Activated naive CD4-positive, alpha-beta T cell treated with anti-CD3 and anti-CD28 coated beads for 36 hours (primary cell): ENCODE measurements at regions not wholly inside any gene's neighbourhood (a gene's known extent, or its start where the extent isn't known, plus 50 kb on each side); places are given as distances from the start of the nearest gene placed in this dataset.

Experiments
- CTCF ChIA-PET: fragments of 350-600 bp; sonication (Branson Sonifier 250); formaldehyde crosslinking; loops from one replicate; lab custom pipeline; 2021; ENCODE audit warnings: antibody characterized with exemption; lab: Charles Lee
- DNase-seq: peaks from one replicate; pipeline ENCODE4 v3.0.0-alpha.2; 2020
- H3K27ac Mint-ChIP-seq: one replicate; pipeline ENCODE4 v1.8.0; 2021; ENCODE audit warnings: mild to moderate bottlenecking, mixed read lengths
- H3K27me3 Mint-ChIP-seq: one replicate; pipeline ENCODE4 v1.8.0; 2021; ENCODE audit warnings: low read depth, mixed read lengths
- H3K36me3 Mint-ChIP-seq: one replicate; pipeline ENCODE4 v1.8.0; 2021; ENCODE audit warnings: low read depth, mixed read lengths
- H3K4me1 Mint-ChIP-seq: one replicate; pipeline ENCODE4 v1.8.0; 2021; ENCODE audit warnings: low read depth, mixed read lengths
- H3K4me3 Mint-ChIP-seq: one replicate; pipeline ENCODE4 v1.8.0; 2021; ENCODE audit warnings: mild to moderate bottlenecking, moderate library complexity, mixed read lengths
- H3K9me3 Mint-ChIP-seq: one replicate; pipeline ENCODE4 v1.8.0; 2021; ENCODE audit warnings: mixed read lengths
- intact Hi-C: fragments of 100-400 bp; cut with micrococcal nuclease; formaldehyde crosslinking; loops from one replicate; pipeline ENCODE4 v1.15.1; 2023

DNA sequence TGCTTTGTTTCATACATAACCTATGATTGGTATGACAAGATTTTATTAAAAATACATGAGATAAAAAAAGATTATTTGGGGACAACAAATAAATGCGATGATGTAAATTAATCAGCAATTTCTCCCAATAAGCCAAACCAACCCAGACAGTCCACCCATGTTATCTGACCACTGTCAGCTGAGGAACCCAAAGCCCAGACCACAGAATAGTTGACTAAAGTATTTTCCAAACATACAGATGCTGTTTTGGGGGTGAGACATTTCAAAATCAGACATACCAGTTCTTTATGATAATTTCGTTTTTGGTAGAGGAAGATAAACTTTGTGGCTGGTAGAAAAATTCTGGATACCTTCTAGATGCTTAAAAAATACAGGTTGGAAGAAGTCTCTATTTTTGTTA is 650.8 kb upstream of the FAM241A start:
- no peak overlapping the region for H3K4me3 Mint-ChIP-seq
- H3K9me3 Mint-ChIP-seq: peaks cover 2% of the 10 kb centered on the region
- H3K4me1 Mint-ChIP-seq: no peaks in the 10 kb centered on the region
- DNase-seq: no peak
- H3K27me3 Mint-ChIP-seq: no peaks in the 10 kb centered on the region
- intact Hi-C loops: no loop called here
- H3K36me3 Mint-ChIP-seq: no peaks in the 10 kb centered on the region
- H3K27ac Mint-ChIP-seq: no peak overlapping the region
- CTCF ChIA-PET: no interaction called here

DNA sequence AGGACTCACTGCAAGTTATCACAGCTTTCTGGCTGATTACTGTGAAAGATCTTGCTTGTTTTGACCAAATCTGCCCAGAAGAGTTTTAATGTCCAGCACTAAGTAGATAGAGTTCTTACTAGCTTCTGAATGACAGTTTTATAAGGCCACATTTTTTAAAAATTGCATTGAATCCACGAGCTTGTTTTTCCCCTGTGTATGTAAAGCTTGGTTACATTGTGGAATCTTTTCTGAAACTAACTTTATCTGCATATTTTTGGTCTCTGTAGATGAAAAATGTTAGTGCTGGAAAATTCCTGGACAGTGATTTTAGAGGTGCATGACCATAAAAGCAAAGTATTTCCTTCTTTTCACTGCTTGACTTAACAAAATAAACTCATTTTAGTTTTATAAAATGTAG is 650.3 kb upstream of the FAM241A start:
- H3K27me3 Mint-ChIP-seq: no peaks in the 10 kb centered on the region
- no peak overlapping the region for H3K4me3 Mint-ChIP-seq
- DNase-seq: no peak
- intact Hi-C loops: no loop called here
- no peak overlapping the region for H3K27ac Mint-ChIP-seq
- H3K4me1 Mint-ChIP-seq: no peaks in the 10 kb centered on the region
- H3K36me3 Mint-ChIP-seq: no peaks in the 10 kb centered on the region
- H3K9me3 Mint-ChIP-seq: peaks cover 2% of the 10 kb centered on the region
- CTCF ChIA-PET: no interaction called here

DNA sequence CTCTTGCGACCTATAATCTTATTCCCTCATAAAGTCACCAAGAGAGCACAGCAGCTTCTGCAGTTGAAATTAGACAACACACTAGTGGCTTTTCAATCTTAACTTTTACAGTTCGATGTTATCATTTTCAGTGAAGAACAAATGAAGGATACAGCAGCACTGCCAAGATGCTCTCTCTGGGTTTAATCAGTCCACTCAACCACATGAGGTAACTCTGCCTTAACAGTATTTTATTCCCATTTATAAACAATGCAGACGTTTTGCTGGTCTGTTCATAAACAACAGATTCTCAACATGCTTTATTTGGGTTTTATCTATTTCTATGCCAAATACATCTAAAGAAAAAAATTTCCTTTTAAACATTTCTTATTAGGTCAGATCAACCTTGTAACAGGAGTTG is 646.0 kb upstream of the FAM241A start:
- Mint-ChIP-seq H3K36me3 (no peaks in the 10 kb centered on the region), H3K27me3 (no peaks in the 10 kb centered on the region), H3K27ac (no peak overlapping the region), H3K9me3 (no peaks in the 10 kb centered on the region), H3K4me3 (no peak overlapping the region), H3K4me1 (no peaks in the 10 kb centered on the region)
- intact Hi-C loops: no loop called here
- no peak for DNase-seq
- CTCF ChIA-PET: no interaction called here

DNA sequence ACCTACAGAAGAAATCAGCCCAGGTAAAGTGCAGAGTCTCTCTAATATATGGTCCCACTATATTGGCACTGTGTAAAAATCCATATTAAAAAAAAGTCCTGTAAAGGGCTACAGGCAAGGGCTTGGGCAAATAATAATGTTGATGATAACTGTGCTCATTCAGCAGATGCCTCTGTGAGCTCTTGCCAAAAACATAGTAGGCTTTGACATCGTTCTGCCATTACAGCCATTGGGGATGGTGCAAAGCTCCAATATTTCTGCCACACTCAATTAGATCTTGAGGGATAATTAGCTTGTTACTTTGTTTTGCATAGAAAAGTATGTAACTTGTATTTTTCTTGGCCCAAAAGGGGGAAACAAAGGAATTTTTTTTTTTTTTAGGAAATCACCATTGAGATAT is 645.5 kb upstream of the FAM241A start:
- H3K36me3 Mint-ChIP-seq: no peaks in the 10 kb centered on the region
- intact Hi-C loops: no loop called here
- CTCF ChIA-PET: no interaction called here
- H3K9me3 Mint-ChIP-seq: no peaks in the 10 kb centered on the region
- no peak overlapping the region for H3K4me3 Mint-ChIP-seq
- no peak for DNase-seq
- no peak overlapping the region for H3K27ac Mint-ChIP-seq
- H3K27me3 Mint-ChIP-seq: no peaks in the 10 kb centered on the region
- no peaks in the 10 kb centered on the region for H3K4me1 Mint-ChIP-seq

DNA sequence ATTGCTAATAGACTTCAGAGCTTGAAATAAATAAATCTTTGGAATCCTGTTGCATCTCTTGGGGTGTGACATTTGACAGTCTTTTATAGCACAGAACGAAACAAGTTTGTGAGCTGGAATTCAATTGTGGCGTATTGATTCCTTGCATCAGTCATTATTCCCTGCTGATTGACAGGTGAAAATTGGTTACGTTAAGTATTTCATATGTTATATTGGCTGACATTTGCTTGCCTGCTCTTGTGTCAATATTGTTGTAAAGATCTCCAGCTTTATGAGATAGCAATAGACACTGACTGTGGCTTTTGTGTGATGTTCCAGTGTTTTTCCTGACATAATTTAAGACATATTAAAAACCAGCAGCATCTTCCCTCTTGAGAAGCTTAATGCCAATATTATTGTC is 644.4 kb upstream of the FAM241A start:
- no peaks in the 10 kb centered on the region for H3K36me3 Mint-ChIP-seq
- H3K4me1 Mint-ChIP-seq: no peaks in the 10 kb centered on the region
- no peaks in the 10 kb centered on the region for H3K9me3 Mint-ChIP-seq
- H3K27me3 Mint-ChIP-seq: no peaks in the 10 kb centered on the region
- H3K27ac Mint-ChIP-seq: no peak overlapping the region
- CTCF ChIA-PET: no interaction called here
- H3K4me3 Mint-ChIP-seq: no peak overlapping the region
- intact Hi-C loops: no loop called here
- no peak for DNase-seq

DNA sequence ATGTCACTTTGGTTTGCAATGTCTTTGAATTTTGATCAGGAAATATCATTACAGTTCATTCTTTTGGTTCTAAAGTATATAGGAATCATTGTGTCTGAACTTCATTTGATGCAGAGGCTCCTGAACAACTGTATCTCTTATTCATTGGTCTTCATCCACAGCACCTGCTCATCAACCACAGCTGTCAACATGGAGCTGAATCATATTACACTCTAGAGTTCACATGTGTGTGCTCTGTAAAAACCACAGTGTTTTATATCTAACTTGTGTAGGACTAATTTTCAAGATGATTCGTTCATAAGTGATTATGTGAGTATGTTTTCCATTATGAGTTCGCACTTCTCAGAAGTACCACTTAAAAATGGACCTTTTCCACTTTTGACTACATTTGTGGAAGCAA is 643.3 kb upstream of the FAM241A start:
- H3K27ac Mint-ChIP-seq: no peak overlapping the region
- no peaks in the 10 kb centered on the region for H3K36me3 Mint-ChIP-seq
- no peaks in the 10 kb centered on the region for H3K27me3 Mint-ChIP-seq
- intact Hi-C loops: no loop called here
- CTCF ChIA-PET: interaction anchor here (0.7 kb wide), 1 partner anchor 105 kb away, joined by 3 read pairs; no protein-coding TSS in a partner anchor
- DNase-seq: no peak
- no peak overlapping the region for H3K4me3 Mint-ChIP-seq
- no peaks in the 10 kb centered on the region for H3K9me3 Mint-ChIP-seq
- no peaks in the 10 kb centered on the region for H3K4me1 Mint-ChIP-seq

DNA sequence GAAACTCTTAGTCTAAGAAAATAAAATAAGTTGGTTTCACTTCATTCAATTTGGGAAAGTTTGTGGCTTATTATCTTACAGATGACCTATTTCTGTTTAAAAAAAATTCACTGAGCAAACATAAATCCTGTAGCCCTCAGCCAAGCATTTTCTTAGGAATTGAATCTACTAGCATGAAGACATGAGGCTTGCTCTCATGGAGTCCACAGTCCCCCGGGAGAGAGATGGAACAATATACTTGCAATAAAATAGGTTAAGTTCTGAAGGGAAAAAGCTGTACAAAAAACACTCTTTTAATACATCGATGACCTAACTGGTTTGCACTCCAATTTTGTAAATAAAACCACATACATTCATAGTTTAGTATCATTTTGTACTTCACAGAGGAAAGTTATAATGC is 642.6 kb upstream of the FAM241A start:
- no peaks in the 10 kb centered on the region for H3K9me3 Mint-ChIP-seq
- H3K27ac Mint-ChIP-seq: no peak overlapping the region
- intact Hi-C loops: no loop called here
- CTCF ChIA-PET: interaction anchor here (0.7 kb wide), 1 partner anchor 104 kb away, joined by 3 read pairs; no protein-coding TSS in a partner anchor
- H3K4me1 Mint-ChIP-seq: no peaks in the 10 kb centered on the region
- no peak overlapping the region for H3K4me3 Mint-ChIP-seq
- H3K36me3 Mint-ChIP-seq: no peaks in the 10 kb centered on the region
- H3K27me3 Mint-ChIP-seq: no peaks in the 10 kb centered on the region
- DNase-seq: no peak

DNA sequence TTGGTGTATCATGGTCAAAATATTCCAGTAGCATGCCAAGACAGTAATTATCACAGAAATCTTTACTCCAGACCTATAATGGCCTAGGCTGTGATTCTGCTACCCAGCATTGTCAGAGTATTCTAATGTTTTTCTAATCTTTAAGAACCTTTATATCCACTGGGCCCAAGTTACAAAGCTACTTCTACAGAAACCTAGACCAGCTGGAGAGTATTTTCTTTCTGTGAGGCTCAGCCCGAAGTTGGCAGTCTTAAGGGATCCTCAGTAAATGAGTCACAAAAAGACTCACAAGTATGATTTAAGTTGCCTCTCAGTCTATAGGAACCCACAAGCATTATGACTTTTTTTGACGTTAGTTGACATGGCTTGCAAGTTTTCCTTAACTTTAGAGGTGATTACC is 638.5 kb upstream of the FAM241A start:
- no peak overlapping the region for H3K4me3 Mint-ChIP-seq
- no peak overlapping the region for H3K27ac Mint-ChIP-seq
- intact Hi-C loops: no loop called here
- no peaks in the 10 kb centered on the region for H3K4me1 Mint-ChIP-seq
- CTCF ChIA-PET: no interaction called here
- no peaks in the 10 kb centered on the region for H3K27me3 Mint-ChIP-seq
- DNase-seq: no peak
- H3K9me3 Mint-ChIP-seq: no peaks in the 10 kb centered on the region
- H3K36me3 Mint-ChIP-seq: no peaks in the 10 kb centered on the region

DNA sequence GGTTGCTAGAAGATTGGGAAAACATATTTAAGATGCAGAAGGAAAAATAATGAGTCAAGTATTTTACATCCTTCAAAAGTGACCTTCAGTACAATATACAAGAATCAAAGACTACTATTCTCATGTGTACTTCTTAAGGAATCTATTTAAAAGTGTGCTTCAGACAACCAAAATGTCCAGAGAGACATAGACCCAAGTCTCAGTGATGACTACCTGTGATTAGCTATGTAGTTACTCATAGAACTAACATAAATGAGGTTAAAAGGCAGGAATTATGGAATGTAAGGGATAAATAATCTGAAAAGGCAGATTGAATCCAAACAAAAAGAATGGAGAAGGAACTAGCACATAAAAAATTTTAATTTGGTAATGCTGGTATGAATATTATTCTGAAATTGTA is 634.7 kb upstream of the FAM241A start:
- CTCF ChIA-PET: no interaction called here
- intact Hi-C loops: no loop called here
- H3K4me1 Mint-ChIP-seq: no peaks in the 10 kb centered on the region

DNA sequence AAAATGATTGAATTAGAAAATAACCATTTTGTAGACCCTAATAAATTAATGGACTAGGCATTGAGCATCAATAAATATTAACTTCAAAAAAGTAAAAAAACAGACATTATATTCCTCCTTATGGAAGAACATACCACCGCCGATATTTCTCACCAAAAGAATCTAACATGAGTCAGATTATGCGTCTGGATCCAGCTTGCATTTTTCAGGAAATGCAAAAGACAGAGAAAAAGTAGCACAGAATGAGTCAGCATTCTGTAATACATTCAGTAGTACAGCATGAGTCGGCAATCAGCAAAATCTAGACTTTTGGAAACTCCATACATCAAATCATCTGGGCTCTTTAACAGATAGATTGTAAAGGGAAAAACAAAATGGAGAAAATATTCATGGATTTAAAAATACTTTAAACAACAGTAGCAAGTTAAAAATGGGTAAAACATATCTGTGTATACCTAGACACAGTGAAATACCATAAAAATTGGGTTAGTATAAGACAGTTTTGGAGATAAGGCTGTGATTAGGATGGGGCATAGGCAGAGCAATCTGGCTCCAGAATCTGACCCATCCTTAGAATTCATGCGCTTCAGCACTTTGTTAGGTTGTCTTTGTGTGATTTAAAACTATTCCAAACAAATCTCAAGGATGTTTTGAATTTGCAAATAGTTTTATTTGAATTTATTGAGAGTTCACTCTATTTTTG is 633.0 kb upstream of the FAM241A start:
- H3K9me3 Mint-ChIP-seq: peaks cover 1% of the 10 kb centered on the region
- no peak overlapping the region for H3K27ac Mint-ChIP-seq
- no peaks in the 10 kb centered on the region for H3K36me3 Mint-ChIP-seq
- CTCF ChIA-PET: no interaction called here
- no peak overlapping the region for H3K4me3 Mint-ChIP-seq
- H3K4me1 Mint-ChIP-seq: no peaks in the 10 kb centered on the region
- no peak for DNase-seq
- intact Hi-C loops: no loop called here
- H3K27me3 Mint-ChIP-seq: no peaks in the 10 kb centered on the region

More for the DNA sequence above, 634.7 kb upstream of the FAM241A start:
- H3K9me3 Mint-ChIP-seq: peaks cover 1% of the 10 kb centered on the region
- H3K4me3 Mint-ChIP-seq: no peak overlapping the region
- DNase-seq: no peak
- no peaks in the 10 kb centered on the region for H3K27me3 Mint-ChIP-seq
- no peak overlapping the region for H3K27ac Mint-ChIP-seq
- H3K36me3 Mint-ChIP-seq: no peaks in the 10 kb centered on the region

DNA sequence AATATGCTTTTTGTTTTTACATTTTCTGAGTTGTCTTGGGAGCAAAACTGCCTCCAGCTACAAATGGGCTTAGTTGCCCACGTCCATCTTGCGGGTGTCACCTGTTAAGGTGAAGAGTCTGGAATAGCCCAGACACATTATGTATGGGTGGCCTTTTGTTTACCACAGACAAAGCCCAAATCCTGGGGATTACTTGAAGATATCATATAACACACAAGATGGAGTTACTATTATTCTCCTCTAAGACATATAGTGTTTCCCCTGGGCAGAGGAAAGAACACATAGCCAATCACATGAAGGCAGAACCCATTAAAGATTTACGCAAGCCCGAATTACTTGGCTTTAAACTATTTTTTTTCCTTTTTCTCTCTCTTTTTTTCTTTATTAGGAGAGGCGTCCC is 625.6 kb upstream of the FAM241A start:
- H3K4me3 Mint-ChIP-seq: no peak overlapping the region
- intact Hi-C loops: no loop called here
- no peaks in the 10 kb centered on the region for H3K36me3 Mint-ChIP-seq
- H3K9me3 Mint-ChIP-seq: no peaks in the 10 kb centered on the region
- CTCF ChIA-PET: no interaction called here
- no peak overlapping the region for H3K27ac Mint-ChIP-seq
- no peaks in the 10 kb centered on the region for H3K4me1 Mint-ChIP-seq
- DNase-seq: no peak
- H3K27me3 Mint-ChIP-seq: no peaks in the 10 kb centered on the region

DNA sequence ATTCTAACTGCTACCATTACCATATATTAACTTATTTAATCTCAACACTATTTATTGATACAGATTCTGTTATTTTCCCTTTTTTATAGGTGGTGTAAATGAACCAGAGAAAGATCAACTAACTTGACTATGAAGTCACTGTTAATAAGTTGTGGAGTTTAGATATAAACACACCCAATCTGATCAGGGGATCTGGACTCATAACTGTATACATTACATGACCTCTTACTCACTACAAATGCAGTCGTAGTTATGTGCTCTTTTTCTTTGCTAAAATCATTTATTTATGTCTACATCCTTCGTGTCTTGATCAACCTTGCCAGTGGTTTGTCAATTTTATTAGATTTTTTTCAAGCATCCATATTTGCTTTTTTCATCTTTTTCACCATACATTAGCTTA is 614.8 kb upstream of the FAM241A start:
- no peak for DNase-seq
- Mint-ChIP-seq H3K36me3 (no peaks in the 10 kb centered on the region), H3K4me1 (no peaks in the 10 kb centered on the region), H3K4me3 (no peak overlapping the region), H3K27ac (no peak overlapping the region), H3K9me3 (no peaks in the 10 kb centered on the region), H3K27me3 (no peaks in the 10 kb centered on the region)
- intact Hi-C loops: no loop called here
- CTCF ChIA-PET: no interaction called here

DNA sequence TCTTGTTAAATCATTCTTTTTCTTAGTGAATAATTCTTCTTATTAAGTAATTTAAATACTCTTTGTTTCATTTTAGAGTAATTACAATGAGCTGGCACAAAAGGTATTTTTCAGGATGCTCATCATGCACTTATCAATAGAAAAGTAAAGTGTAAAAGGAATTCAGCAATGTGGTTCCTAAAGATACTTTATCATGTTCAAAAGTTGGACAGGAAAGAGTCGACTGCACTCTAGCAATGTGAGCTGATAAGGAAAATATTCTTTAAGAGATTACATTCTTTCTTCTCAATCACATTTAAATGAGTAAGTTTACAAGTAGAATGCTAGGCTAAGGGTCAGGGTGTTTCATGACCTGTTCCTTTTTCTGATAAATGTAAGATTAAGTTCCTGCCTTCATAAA is 609.5 kb upstream of the FAM241A start:
- DNase-seq: no peak
- no peaks in the 10 kb centered on the region for H3K9me3 Mint-ChIP-seq
- H3K27ac Mint-ChIP-seq: no peak overlapping the region
- H3K36me3 Mint-ChIP-seq: no peaks in the 10 kb centered on the region
- no peaks in the 10 kb centered on the region for H3K27me3 Mint-ChIP-seq
- CTCF ChIA-PET: no interaction called here
- H3K4me3 Mint-ChIP-seq: no peak overlapping the region
- H3K4me1 Mint-ChIP-seq: no peaks in the 10 kb centered on the region
- intact Hi-C loops: no loop called here
